ENCODE measurements at regions not wholly inside any gene's neighbourhood (a gene's known extent, or its start where the extent isn't known, plus 50 kb on each side); places are given as distances from the start of the nearest gene placed in this dataset.

- Histone ChIP-seq H3K9me3 (no peaks in the 10 kb centered on the region), H3K4me1 (no peaks in the 10 kb centered on the region), H3K27ac (no peak overlapping the region), H3K27me3 (no peaks in the 10 kb centered on the region), H3K36me3 (no peaks in the 10 kb centered on the region), H3K4me3 (no peak overlapping the region)
- TF ChIP-seq POLR2A (IDR thresholded peaks at IDR 0.05), result no peak
- TF ChIP-seq, protein P1, sequence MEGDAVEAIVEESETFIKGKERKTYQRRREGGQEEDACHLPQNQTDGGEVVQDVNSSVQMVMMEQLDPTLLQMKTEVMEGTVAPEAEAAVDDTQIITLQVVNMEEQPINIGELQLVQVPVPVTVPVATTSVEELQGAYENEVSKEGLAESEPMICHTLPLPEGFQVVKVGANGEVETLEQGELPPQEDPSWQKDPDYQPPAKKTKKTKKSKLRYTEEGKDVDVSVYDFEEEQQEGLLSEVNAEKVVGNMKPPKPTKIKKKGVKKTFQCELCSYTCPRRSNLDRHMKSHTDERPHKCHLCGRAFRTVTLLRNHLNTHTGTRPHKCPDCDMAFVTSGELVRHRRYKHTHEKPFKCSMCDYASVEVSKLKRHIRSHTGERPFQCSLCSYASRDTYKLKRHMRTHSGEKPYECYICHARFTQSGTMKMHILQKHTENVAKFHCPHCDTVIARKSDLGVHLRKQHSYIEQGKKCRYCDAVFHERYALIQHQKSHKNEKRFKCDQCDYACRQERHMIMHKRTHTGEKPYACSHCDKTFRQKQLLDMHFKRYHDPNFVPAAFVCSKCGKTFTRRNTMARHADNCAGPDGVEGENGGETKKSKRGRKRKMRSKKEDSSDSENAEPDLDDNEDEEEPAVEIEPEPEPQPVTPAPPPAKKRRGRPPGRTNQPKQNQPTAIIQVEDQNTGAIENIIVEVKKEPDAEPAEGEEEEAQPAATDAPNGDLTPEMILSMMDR (IDR thresholded peaks at IDR 0.05), result no peak
- no peak for TF ChIP-seq POLR2AphosphoS5 (IDR thresholded peaks at IDR 0.05; ENCODE audit: insufficient read depth in 1 of 2, low read depth in 1 of 2)
- intact Hi-C loops (cut with DNase I), result no loop called here
- no peak for DNase-seq (ENCODE audit: extremely low spot score in 2 of 2)
These were observed 62.6 kb downstream of the FSCB start for GRCh38 chr14:44444454-44444853.

- Histone ChIP-seq H3K4me1 (no peaks in the 10 kb centered on the region), H3K27ac (no peak overlapping the region), H3K27me3 (no peaks in the 10 kb centered on the region), H3K9me3 (no peaks in the 10 kb centered on the region), H3K4me3 (no peak overlapping the region), H3K36me3 (no peaks in the 10 kb centered on the region)
- TF ChIP-seq POLR2A (IDR thresholded peaks at IDR 0.05), result no peak
- no peak for TF ChIP-seq POLR2AphosphoS5 (IDR thresholded peaks at IDR 0.05; ENCODE audit: insufficient read depth in 1 of 2, low read depth in 1 of 2)
- TF ChIP-seq, protein P1 (IDR thresholded peaks at IDR 0.05), result no peak
- DNase-seq (ENCODE audit: extremely low spot score in 2 of 2), result no peak
- intact Hi-C loops (cut with DNase I), result no loop called here
These were observed 68.1 kb downstream of the FSCB start for GRCh38 chr14:44438936-44439335.

DNA sequence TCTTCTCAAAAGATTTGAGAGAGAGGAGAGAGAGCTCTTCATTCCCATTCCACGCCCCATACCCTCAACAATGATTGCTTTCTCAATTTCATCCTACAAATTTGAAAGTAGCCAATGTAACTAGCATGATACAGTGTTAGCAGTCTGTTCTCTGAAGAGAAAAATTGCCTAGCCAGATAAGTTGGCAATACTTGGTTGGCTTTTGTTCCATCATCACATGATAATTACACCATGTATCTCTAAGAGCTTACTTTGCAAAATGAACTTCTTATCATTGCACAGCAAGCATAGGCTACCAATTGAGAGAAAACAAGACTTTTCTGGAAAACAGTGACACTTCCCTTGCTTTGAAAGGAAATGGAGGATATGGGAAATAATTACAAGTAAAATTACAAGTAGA, 68.9 kb downstream of the FSCB start:
- intact Hi-C loops (cut with DNase I), result no loop called here
- no peak for TF ChIP-seq POLR2A (IDR thresholded peaks at IDR 0.05)
- DNase-seq (ENCODE audit: extremely low spot score in 2 of 2), result no peak
- H3K36me3 ChIP-seq, result no peaks in the 10 kb centered on the region
- H3K4me3 ChIP-seq, result no peak overlapping the region
- no peaks in the 10 kb centered on the region for H3K27me3 ChIP-seq
- no peaks in the 10 kb centered on the region for H3K9me3 ChIP-seq
- H3K4me1 ChIP-seq, result no peaks in the 10 kb centered on the region
- H3K27ac ChIP-seq, result no peak overlapping the region

DNA sequence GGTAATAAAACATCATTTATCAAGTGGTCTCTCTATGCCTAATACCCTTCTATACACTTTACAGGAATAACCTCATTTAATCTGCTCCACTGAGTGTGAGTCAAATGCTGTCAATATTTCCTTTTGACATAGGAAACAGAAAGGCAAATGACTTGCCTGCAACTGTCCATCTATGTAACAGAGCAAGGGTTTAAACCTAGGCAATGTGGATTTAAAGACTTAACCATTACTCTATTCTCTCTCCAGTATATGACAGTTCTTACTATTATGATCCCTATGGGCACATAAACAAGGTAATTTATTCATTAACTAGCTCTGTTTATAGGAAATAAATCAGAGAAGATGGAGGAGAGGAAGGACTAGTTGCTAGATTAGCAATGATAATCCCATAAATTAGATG, 70.6 kb downstream of the FSCB start:
- intact Hi-C loops (cut with DNase I), result no loop called here
- no peak overlapping the region for H3K27ac ChIP-seq
- H3K36me3 ChIP-seq, result no peaks in the 10 kb centered on the region
- H3K4me3 ChIP-seq, result no peak overlapping the region
- TF ChIP-seq, protein P1 (IDR thresholded peaks at IDR 0.05), result no peak
- TF ChIP-seq POLR2AphosphoS5 (IDR thresholded peaks at IDR 0.05; ENCODE audit: insufficient read depth in 1 of 2, low read depth in 1 of 2) (no peak), POLR2A (IDR thresholded peaks at IDR 0.05) (no peak)
- H3K4me1 ChIP-seq, result no peaks in the 10 kb centered on the region
- DNase-seq (ENCODE audit: extremely low spot score in 2 of 2), result no peak
- H3K27me3 ChIP-seq, result no peaks in the 10 kb centered on the region
- H3K9me3 ChIP-seq, result no peaks in the 10 kb centered on the region

- intact Hi-C loops (cut with DNase I), result no loop called here
- DNase-seq (ENCODE audit: extremely low spot score in 2 of 2), result no peak
- Histone ChIP-seq H3K4me3 (no peak overlapping the region), H3K27ac (no peak overlapping the region), H3K9me3 (no peaks in the 10 kb centered on the region), H3K27me3 (no peaks in the 10 kb centered on the region), H3K4me1 (no peaks in the 10 kb centered on the region), H3K36me3 (no peaks in the 10 kb centered on the region)
- TF ChIP-seq POLR2AphosphoS5 (IDR thresholded peaks at IDR 0.05; ENCODE audit: insufficient read depth in 1 of 2, low read depth in 1 of 2) (no peak), POLR2A (IDR thresholded peaks at IDR 0.05) (no peak)
- TF ChIP-seq, protein P1 (IDR thresholded peaks at IDR 0.05), result no peak
These were observed 78.7 kb downstream of the FSCB start for GRCh38 chr14:44428231-44428945.
